HEK293 (cell line): ENCODE measurements at regions not wholly inside any gene's neighbourhood (a gene's known extent, or its start where the extent isn't known, plus 50 kb on each side); places are given as distances from the start of the nearest gene placed in this dataset.

ENCODE experiments used
- CTCF ChIA-PET: fragments of 350-600 bp; formaldehyde crosslinking; extraction: SDS; loops from one replicate; lab custom pipeline; 2021; ENCODE audit warnings: antibody characterized with exemption; lab: Yijun Ruan, JAX
- POLR2A ChIA-PET: fragments of 300-600 bp; formaldehyde crosslinking; extraction: SDS; loops from one replicate; lab custom pipeline; 2020; ENCODE audit warnings: antibody characterized with exemption, inconsistent platforms; lab: Yijun Ruan, JAX
- H3K27ac ChIP-seq: fragments of 200-500 bp; sonication (Bioruptor generic); 2 replicates; pipeline ENCODE4 v1.5.1; 2014; ENCODE audit warnings: low read depth, low read length, control low read depth, inconsistent platforms; ENCODE audit errors: extremely low read depth
- H3K36me3 ChIP-seq, 2 experiments: fragments of 200-500 bp in 1 of 2; sonication (Bioruptor generic) in 1 of 2; 1 replicate in 1 of 2; 2 replicates in 1 of 2; pipeline ENCODE4 v1.5.1; 2014 to 2017; ENCODE audit warnings: inconsistent platforms in 2 of 2, low read length in 2 of 2; ENCODE audit not compliant: control insufficient read depth in 2 of 2, insufficient read depth in 1 of 2
- H3K4me1 ChIP-seq: fragments of 200-500 bp; sonication (Bioruptor generic); 2 replicates; pipeline ENCODE4 v1.5.1; 2014; ENCODE audit warnings: mild to moderate bottlenecking, low read length, inconsistent platforms; ENCODE audit not compliant: control insufficient read depth, insufficient read depth
- H3K4me3 ChIP-seq: 2 replicates; pipeline ENCODE4 v1.5.1; 2011; ENCODE audit warnings: low read depth, mild to moderate bottlenecking, control low read depth, low read length, moderate library complexity
- H3K9me3 ChIP-seq: fragments of 200-500 bp; sonication (Bioruptor generic); 2 replicates; pipeline ENCODE4 v1.5.1; 2014; ENCODE audit warnings: low read depth, low read length, inconsistent platforms; ENCODE audit not compliant: control insufficient read depth, insufficient read depth
- BCL6B ChIP-seq: fragments of 450-650 bp; formaldehyde crosslinking; IDR thresholded peaks from 2 replicates; pipeline ENCODE4 v1.5.1; 2017; ENCODE audit warnings: missing biosample characterization, missing genetic modification characterization
- GLI2 ChIP-seq: fragments of 450-650 bp; formaldehyde crosslinking; IDR thresholded peaks from 2 replicates; pipeline ENCODE4; 2017; ENCODE audit warnings: missing biosample characterization, missing genetic modification characterization, low read depth, borderline replicate concordance
- INSM2 ChIP-seq: fragments of 450-650 bp; formaldehyde crosslinking; IDR thresholded peaks from 2 replicates; pipeline ENCODE4 v1.5.1; 2016; ENCODE audit warnings: missing biosample characterization, missing genetic modification characterization
- KLF10 ChIP-seq: fragments of 450-650 bp; IDR thresholded peaks from 2 replicates; pipeline ENCODE4 v1.5.1; 2018; ENCODE audit warnings: missing biosample characterization, mild to moderate bottlenecking, missing genetic modification characterization
- PATZ1 ChIP-seq: fragments of 450-650 bp; formaldehyde crosslinking; IDR thresholded peaks from 2 replicates; pipeline ENCODE4 v1.5.1; 2016; ENCODE audit warnings: missing biosample characterization, missing genetic modification characterization
- PRDM10 ChIP-seq: fragments of 450-650 bp; formaldehyde crosslinking; IDR thresholded peaks from 2 replicates; pipeline ENCODE4 v1.5.1; 2016; ENCODE audit warnings: missing biosample characterization, missing genetic modification characterization
- ZBTB20 ChIP-seq: fragments of 450-650 bp; formaldehyde crosslinking; IDR thresholded peaks from 2 replicates; pipeline ENCODE4 v1.5.1; 2016; ENCODE audit warnings: missing biosample characterization, missing genetic modification characterization
- ZBTB21 ChIP-seq: fragments of 450-650 bp; formaldehyde crosslinking; IDR thresholded peaks from 2 replicates; pipeline ENCODE4 v1.5.1; 2017; ENCODE audit warnings: missing biosample characterization, missing genetic modification characterization
- ZNF239 ChIP-seq: fragments of 450-650 bp; formaldehyde crosslinking; IDR thresholded peaks from 2 replicates; pipeline ENCODE4 v1.5.1; 2016; ENCODE audit warnings: missing biosample characterization, missing genetic modification characterization
- ZNF335 ChIP-seq: fragments of 450-650 bp; formaldehyde crosslinking; conservative IDR thresholded peaks from 2 replicates; pipeline ENCODE4 v1.5.1; 2016; ENCODE audit warnings: missing biosample characterization, missing genetic modification characterization
- ZNF366 ChIP-seq: fragments of 450-650 bp; formaldehyde crosslinking; conservative IDR thresholded peaks from 2 replicates; pipeline ENCODE4 v1.5.1; 2016; ENCODE audit warnings: missing biosample characterization, missing genetic modification characterization
- ZNF37A ChIP-seq: fragments of 450-650 bp; IDR thresholded peaks from 2 replicates; pipeline ENCODE4 v1.5.1; 2018; ENCODE audit warnings: missing biosample characterization, missing genetic modification characterization
- ZNF423 ChIP-seq: fragments of 450-650 bp; formaldehyde crosslinking; IDR thresholded peaks from 2 replicates; pipeline ENCODE4 v1.5.1; 2016; ENCODE audit warnings: missing biosample characterization, missing genetic modification characterization
- ZNF561 ChIP-seq: fragments of 450-650 bp; IDR thresholded peaks from 2 replicates; pipeline ENCODE4 v1.5.1; 2018; ENCODE audit warnings: missing biosample characterization, missing genetic modification characterization, borderline replicate concordance
- ZNF585B ChIP-seq: fragments of 450-650 bp; formaldehyde crosslinking; IDR thresholded peaks from 2 replicates; pipeline ENCODE4 v1.5.1; 2016; ENCODE audit warnings: missing biosample characterization, missing genetic modification characterization
- ZNF621 ChIP-seq: fragments of 450-650 bp; formaldehyde crosslinking; IDR thresholded peaks from 2 replicates; pipeline ENCODE4 v1.5.1; 2017; ENCODE audit warnings: missing biosample characterization, missing genetic modification characterization
- ZNF654 ChIP-seq: fragments of 450-650 bp; formaldehyde crosslinking; IDR thresholded peaks from 2 replicates; pipeline ENCODE4 v1.5.1; 2016; ENCODE audit warnings: low read depth, missing biosample characterization, missing genetic modification characterization
- TF ChIP-seq, protein P1 (sequence below): fragments of 450-650 bp; formaldehyde crosslinking; IDR thresholded peaks from 2 replicates; pipeline ENCODE4 v1.5.1; 2016; ENCODE audit warnings: missing biosample characterization, missing genetic modification characterization, low read depth

DNA sequence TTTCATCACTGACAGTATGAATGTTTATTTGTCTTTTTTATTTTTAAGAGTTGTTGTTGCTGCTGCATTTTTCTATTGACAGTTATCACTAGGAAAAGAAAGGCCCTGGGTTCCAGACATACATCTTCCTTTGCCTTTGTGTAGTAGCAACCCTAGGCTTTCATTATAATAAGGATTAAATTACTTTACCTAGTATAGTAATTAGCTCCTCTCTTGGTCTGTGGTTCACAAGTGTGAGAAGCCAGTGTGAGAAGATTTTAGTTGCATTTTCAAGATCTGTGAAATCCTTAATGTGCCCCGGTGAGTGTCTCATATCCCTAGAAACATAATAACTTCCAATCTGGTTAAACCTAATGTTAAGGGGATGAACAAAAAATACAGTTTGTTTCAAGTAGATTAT, 799.3 kb upstream of the MAP3K7 start:
- TF ChIP-seq ZNF585B (tag by site-specific recombination): no peak
- no peak for TF ChIP-seq ZNF621 (tag by site-specific recombination)
- TF ChIP-seq ZBTB21 (tag by site-specific recombination): no peak
- no peak for TF ChIP-seq ZBTB20
- no peak for TF ChIP-seq ZNF366
- TF ChIP-seq KLF10: no peak
- no peak for TF ChIP-seq BCL6B (tag by site-specific recombination)
- no peak for TF ChIP-seq ZNF423 (tag by site-specific recombination)
- no peak for TF ChIP-seq ZNF561 (tag by site-specific recombination)
- no peak for TF ChIP-seq ZNF37A (tag by site-specific recombination)
- TF ChIP-seq, protein P1, sequence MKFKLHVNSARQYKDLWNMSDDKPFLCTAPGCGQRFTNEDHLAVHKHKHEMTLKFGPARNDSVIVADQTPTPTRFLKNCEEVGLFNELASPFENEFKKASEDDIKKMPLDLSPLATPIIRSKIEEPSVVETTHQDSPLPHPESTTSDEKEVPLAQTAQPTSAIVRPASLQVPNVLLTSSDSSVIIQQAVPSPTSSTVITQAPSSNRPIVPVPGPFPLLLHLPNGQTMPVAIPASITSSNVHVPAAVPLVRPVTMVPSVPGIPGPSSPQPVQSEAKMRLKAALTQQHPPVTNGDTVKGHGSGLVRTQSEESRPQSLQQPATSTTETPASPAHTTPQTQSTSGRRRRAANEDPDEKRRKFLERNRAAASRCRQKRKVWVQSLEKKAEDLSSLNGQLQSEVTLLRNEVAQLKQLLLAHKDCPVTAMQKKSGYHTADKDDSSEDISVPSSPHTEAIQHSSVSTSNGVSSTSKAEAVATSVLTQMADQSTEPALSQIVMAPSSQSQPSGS: no peak
- no peak for TF ChIP-seq ZNF239
- no peak for TF ChIP-seq ZNF654 (tag by site-specific recombination)
- TF ChIP-seq INSM2 (tag by site-specific recombination): no peak
- no peak for TF ChIP-seq ZNF335
- TF ChIP-seq PATZ1 (tag by site-specific recombination): no peak
- no peak for TF ChIP-seq GLI2
- TF ChIP-seq PRDM10: no peak
- Histone ChIP-seq H3K36me3 (no peaks in the 10 kb centered on the region), H3K27ac (no peak overlapping the region), H3K9me3 (no peaks in the 10 kb centered on the region), H3K4me3 (no peak overlapping the region), H3K4me1 (no peaks in the 10 kb centered on the region)
- POLR2A ChIA-PET: no interaction called here
- CTCF ChIA-PET: no interaction called here
